GM13976 (cell line): ENCODE measurements at regions not wholly inside any gene's neighbourhood (a gene's known extent, or its start where the extent isn't known, plus 50 kb on each side); places are given as distances from the start of the nearest gene placed in this dataset.

Experiments
- DNase-seq: peaks from one replicate; pipeline ENCODE4 v3.0.0; 2012; ENCODE audit warnings: low spot score
- CTCF ChIP-seq: IDR thresholded peaks from 2 replicates; pipeline ENCODE4 v1.5.1; 2012; ENCODE audit warnings: borderline replicate concordance, mild to moderate bottlenecking; ENCODE audit not compliant: insufficient read depth; ENCODE audit errors: extremely low read depth, missing control alignments, control extremely low read depth
- in situ Hi-C: fragments of 300-500 bp; cut with MboI; formaldehyde crosslinking; loops from one replicate; pipeline ENCODE4 v1.12.0; 2022; ENCODE audit warnings: low sequenced_read_pairs, mixed read lengths, inconsistent platforms; ENCODE audit not compliant: unreplicated experiment

GRCh38 chr6:103154779-103155572 lies 1704.7 kb downstream of the HACE1 start:
- TF ChIP-seq CTCF: no peak
- no peak for DNase-seq
- in situ Hi-C loops: no loop called here

- DNase-seq: no peak
- TF ChIP-seq CTCF: no peak
- in situ Hi-C loops: no loop called here
Measured at GRCh38 chr6:103153016-103153415, 1706.7 kb downstream of the HACE1 start.

GRCh38 chr6:103142902-103143301 lies 1716.8 kb downstream of the HACE1 start:
- in situ Hi-C loops: no loop called here
- DNase-seq: no peak
- TF ChIP-seq CTCF: no peak

GRCh38 chr6:103140308-103141027 lies 1719.3 kb downstream of the HACE1 start:
- DNase-seq: no peak
- TF ChIP-seq CTCF: no peak
- in situ Hi-C loops: no loop called here

- no peak for TF ChIP-seq CTCF
- in situ Hi-C loops: no loop called here
- DNase-seq: no peak
Measured at GRCh38 chr6:103139377-103139776, 1720.3 kb downstream of the HACE1 start.

- DNase-seq: no peak
- in situ Hi-C loops: no loop called here
Measured at GRCh38 chr6:103124471-103124870, 1731.0 kb downstream of the GRIK2 start.

More at GRCh38 chr6:103124471-103124870, 1731.0 kb downstream of the GRIK2 start:
- no peak for TF ChIP-seq CTCF
